GM12872 (cell line): ENCODE measurements at regions not wholly inside any gene's neighbourhood (a gene's known extent, or its start where the extent isn't known, plus 50 kb on each side); places are given as distances from the start of the nearest gene placed in this dataset.

Source experiments
- CTCF ChIP-seq: IDR thresholded peaks from 3 replicates; pipeline ENCODE4 v1.5.1; 2011; ENCODE audit warnings: low read depth, mild to moderate bottlenecking, low read length, moderate library complexity; ENCODE audit not compliant: insufficient read depth

- no peak for TF ChIP-seq CTCF
Measured at GRCh38 chr4:26113339-26113940, 199.4 kb downstream of the SMIM20 start.

- TF ChIP-seq CTCF: no peak
Measured at GRCh38 chr4:26116057-26116456, 202.0 kb downstream of the SMIM20 start.

- TF ChIP-seq CTCF: no peak
Measured at GRCh38 chr4:26120098-26120825, 200.6 kb upstream of the RBPJ start.

DNA sequence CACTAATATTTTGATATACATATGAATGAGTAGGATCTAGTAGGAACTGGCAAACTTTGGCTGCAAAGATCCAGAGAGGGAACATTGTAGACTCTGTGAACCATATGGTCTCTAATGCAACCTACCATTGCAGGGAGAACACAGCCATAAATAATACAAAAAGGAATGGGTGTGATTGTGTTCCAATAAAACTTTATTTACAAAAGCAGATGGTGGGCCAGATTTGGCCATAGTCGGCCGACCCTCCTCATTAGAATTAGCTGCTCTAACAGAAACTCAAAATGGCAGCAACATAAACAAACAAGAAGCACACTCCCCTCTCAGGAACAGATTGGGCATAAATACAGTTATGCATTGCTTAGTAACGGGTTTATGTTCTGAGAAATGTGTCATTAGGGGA is 198.1 kb upstream of the RBPJ start:
- no peak for TF ChIP-seq CTCF

- TF ChIP-seq CTCF: no peak
Measured at GRCh38 chr4:26124753-26125321, 196.0 kb upstream of the RBPJ start.

GRCh38 chr4:26126143-26126718 is 194.6 kb upstream of the RBPJ start:
- no peak for TF ChIP-seq CTCF

DNA sequence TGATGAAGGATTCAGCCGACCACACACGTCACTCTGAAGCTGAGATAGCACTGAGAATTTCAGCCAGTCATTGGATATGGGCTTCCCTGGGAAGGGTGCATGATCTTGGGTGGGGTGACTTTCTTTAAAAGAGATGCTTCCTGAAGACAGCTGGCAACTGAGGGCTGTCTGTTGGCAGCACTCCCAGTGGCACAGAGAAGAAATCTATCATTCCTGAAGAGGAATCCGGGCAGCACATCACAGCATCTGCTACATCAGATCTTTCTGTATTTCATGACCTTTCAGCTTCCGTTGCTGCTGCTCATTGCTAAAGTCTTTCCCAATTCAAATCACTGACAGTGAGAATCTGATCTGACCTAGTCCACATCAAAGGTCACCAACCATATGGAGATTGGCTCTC is 193.8 kb upstream of the RBPJ start:
- no peak for TF ChIP-seq CTCF
